ENCODE measurements at regions not wholly inside any gene's neighbourhood (a gene's known extent, or its start where the extent isn't known, plus 50 kb on each side); places are given as distances from the start of the nearest gene placed in this dataset.

DNA sequence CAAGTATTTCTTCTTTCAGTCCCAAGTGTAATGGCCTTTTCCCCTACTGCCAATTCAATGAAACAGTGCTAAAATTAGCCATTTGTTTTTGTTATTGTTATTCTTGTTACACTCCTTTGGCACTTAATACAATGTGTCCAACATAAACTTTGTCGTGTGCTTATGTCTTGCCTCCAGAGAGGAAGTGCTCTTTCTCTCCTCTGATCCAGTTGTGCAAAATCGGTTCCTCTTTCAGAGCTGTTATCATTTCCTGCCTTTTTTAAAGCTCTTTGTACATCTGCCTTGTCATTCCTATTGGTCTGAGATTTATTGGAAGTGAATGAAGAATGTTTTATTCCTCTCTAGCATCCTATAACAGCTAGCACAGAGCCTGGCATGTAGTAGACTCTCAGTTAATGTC is 623.2 kb upstream of the ID2 start:
- TF ChIP-seq POLR2AphosphoS5 (IDR thresholded peaks at IDR 0.05; ENCODE audit: low read depth, low read length) (no peak), TAF1 (IDR thresholded peaks at IDR 0.05; ENCODE audit: borderline replicate concordance, insufficient read depth, low read length) (no peak)
- TF ChIP-seq, protein P1, sequence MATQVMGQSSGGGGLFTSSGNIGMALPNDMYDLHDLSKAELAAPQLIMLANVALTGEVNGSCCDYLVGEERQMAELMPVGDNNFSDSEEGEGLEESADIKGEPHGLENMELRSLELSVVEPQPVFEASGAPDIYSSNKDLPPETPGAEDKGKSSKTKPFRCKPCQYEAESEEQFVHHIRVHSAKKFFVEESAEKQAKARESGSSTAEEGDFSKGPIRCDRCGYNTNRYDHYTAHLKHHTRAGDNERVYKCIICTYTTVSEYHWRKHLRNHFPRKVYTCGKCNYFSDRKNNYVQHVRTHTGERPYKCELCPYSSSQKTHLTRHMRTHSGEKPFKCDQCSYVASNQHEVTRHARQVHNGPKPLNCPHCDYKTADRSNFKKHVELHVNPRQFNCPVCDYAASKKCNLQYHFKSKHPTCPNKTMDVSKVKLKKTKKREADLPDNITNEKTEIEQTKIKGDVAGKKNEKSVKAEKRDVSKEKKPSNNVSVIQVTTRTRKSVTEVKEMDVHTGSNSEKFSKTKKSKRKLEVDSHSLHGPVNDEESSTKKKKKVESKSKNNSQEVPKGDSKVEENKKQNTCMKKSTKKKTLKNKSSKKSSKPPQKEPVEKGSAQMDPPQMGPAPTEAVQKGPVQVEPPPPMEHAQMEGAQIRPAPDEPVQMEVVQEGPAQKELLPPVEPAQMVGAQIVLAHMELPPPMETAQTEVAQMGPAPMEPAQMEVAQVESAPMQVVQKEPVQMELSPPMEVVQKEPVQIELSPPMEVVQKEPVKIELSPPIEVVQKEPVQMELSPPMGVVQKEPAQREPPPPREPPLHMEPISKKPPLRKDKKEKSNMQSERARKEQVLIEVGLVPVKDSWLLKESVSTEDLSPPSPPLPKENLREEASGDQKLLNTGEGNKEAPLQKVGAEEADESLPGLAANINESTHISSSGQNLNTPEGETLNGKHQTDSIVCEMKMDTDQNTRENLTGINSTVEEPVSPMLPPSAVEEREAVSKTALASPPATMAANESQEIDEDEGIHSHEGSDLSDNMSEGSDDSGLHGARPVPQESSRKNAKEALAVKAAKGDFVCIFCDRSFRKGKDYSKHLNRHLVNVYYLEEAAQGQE (IDR thresholded peaks at IDR 0.05; ENCODE audit: insufficient read depth in 1 of 2, low read depth in 2 of 2, low read length in 2 of 2) = no peak
